ENCODE measurements at regions not wholly inside any gene's neighbourhood (a gene's known extent, or its start where the extent isn't known, plus 50 kb on each side); places are given as distances from the start of the nearest gene placed in this dataset.
"Not testable (repeated sequence)": the region's sequence is repeated elsewhere in the genome, so short reads cannot be mapped to it uniquely, and the experiment has no call there.

DNA sequence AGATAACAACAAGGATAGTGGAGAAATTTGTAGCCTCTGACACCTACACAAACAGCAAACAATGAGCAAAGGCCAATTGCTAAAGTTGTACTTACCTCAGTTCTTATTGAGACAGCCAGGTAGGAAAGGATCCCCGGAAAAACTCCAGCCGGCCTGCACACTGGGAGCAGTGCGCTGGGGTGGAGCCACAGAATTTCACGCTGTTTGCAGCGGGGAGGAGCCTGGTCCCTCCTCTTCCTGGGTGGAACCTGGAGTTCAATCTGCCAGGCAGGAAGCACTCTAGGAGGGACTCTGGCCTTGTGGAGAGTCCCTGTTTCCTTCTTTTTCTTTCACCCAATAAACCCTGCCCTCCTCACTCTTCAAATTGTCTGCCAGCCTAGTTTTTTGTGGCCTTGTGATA, 382.6 kb upstream of the TGIF2LX start:
- DNase-seq (ENCODE audit: low spot score), result not testable (repeated sequence)

DNA sequence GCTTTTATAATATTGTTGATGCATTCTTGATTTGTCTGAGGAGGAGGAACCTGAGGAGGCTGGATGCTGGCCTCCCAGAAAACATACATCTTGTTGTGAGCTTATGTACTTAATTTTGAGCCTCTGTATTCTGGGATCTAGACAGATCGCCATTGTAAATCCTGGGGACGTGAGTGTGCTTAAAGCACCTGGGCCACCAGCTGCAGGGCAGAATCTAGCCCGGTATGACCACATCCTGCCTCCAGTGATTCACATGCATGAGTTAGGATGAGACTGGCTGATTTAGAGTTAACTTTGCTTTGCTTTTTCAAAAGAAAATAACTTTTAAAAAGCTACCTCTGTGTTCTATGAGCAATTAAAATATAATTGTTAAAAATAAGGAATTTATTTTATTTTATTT, 364.6 kb upstream of the TGIF2LX start:
- not testable (repeated sequence) for DNase-seq (ENCODE audit: low spot score)

DNA sequence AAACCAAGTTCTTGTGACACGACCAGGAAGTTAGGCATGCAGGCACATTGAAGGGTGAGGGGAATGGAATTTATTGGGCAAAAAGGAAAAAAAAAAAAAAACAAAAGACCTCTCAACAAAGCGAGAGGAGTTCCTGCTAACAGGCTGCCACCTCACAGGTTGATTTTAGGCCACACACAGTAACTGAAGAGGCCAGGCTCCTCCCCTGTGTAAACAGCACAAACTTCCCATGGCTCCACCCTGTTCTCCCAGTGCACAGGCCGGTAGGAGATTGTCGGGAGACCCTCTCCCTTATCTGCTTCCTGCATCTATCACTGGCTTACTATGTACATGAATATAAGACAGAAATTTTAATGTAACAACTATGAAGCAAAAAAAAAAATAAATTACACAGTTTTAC, 359.6 kb upstream of the TGIF2LX start:
- not testable (repeated sequence) for DNase-seq (ENCODE audit: low spot score)

DNA sequence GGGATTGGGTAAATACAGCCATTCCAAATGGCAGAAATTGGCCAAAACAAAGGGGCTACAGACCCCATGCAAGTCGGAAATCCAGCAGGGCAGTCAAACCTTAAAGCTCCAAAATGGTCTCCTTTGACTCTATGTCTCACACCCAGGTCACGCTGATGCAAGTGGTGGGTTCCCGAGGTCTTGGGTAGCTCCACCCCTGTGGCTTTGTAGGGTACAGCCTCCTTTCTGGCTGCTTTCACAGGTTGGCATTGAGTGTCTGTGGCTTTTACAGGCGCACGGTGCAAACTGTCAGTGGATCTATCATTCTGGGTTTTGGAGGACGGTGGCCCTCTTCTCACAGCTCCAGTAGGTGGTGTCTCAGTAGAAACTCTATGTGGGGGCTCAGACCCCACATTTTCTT, 358.6 kb upstream of the TGIF2LX start:
- not testable (repeated sequence) for DNase-seq (ENCODE audit: low spot score)

DNA sequence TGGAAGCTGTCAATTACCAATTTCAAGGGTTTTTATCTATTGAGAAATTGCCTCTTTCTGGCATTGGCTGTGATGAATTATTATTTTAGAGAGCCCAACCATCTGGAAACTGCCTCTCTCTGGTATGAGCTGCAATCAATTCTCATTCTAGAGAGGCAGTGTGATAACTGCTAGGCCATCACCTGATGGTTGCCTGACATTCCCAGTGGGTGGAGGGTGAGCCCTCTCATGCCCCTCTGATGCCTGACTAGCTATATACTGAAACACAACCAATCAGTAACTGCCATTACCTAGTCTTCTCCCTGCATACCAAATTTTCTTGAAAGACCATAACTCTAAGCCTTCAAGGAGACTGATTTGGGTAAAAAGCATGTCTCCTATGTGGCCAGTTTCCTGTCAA, 353.9 kb upstream of the TGIF2LX start:
- DNase-seq (ENCODE audit: low spot score), result not testable (repeated sequence)

DNA sequence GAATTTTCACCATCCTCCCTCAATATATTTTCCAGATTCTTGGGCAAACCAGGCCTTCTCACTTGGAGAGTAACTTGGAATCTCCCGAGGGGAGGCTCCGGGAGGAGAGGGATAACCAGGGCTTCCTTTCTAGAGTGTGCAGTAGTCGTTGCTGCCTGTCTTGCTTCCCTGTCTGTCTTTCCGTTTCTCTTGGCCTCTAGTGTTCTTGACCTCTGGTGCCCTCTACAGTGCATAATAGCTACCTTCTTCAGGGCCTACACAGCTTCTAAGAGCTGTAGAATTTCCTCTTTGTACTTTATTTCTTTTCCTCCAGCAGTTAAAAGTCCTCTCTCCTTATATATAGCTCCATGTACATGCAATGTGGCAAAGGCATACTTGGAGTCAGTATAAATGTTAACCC, 339.8 kb upstream of the TGIF2LX start:
- not testable (repeated sequence) for DNase-seq (ENCODE audit: low spot score)

DNA sequence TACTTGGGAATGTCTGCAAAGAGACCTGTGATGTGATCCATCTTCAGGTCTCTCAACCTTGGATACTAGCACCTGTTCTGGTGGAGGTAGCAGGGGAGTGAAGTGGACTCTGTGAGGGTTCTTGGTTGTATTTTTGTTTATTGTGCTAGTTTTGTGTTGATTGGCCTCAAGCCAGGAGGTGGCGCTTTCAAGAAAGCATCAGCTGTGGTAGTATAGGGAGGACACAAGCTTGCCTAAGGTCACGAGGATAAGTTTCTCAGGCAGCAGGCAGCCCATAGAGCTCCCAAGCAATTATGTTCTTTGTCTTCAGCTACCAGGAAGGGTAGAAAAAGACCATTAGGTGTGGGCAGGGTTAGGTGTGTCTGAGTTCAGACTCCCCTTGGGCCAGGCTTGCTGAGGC, 289.9 kb upstream of the TGIF2LX start:
- not testable (repeated sequence) for DNase-seq (ENCODE audit: low spot score)

DNA sequence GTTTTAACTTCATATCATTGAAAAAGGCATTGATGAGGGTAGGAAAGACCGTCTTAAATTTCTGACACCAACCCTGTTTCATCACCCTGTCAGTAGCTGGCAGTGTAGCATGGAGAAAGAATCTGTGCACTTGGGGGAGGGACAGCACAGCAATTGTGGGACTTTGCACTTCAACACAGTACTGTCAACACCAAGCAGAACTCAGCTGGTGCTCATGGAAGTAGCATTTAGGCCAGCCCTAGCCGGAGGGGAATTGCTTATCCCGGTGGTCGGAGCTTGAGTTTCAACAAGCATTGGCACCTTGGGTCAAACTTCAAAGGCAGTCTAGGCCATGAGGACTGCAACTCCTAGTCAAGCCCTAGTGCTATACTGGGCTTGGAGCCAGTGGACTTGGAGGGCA, 285.8 kb upstream of the TGIF2LX start:
- DNase-seq (ENCODE audit: low spot score), result not testable (repeated sequence)

DNA sequence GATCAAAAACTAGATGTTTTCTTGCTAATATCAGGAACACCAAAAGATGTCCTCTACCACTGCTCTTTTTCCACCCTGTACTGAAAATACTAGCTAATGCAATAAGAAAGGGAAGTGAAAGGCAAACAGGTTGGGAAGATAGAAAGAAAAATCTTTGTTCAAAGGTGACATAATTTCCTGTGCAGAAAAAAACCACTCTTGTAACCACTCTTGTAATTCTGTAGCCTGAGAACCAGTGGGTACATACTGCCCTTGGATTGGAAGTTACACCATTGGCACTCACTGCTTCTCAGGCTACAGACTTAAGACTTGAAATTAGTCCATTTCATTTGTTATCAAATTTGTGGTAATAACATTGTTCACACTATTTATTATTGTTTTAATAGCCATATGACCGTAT, 263.0 kb upstream of the TGIF2LX start:
- DNase-seq (ENCODE audit: low spot score), result not testable (repeated sequence)

DNA sequence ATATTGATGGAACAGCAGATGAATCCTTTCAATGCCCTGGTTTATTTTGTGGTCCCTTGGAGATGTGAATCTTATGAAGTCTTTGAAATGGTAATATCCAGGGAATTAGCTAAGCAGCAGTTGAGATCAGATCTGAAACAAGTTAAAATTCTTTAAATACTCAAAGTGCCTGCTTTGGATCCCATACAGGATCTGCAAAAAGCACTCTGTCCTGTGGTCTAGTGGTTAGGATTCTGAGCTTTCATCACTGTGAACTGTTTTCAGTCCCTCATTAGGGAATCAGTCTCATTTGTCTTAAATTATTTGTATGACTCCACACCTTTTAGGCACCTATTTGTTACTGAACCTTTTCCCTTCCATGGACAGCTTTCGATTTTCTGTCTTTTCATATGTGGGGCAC, 215.2 kb upstream of the TGIF2LX start:
- not testable (repeated sequence) for DNase-seq (ENCODE audit: low spot score)

DNA sequence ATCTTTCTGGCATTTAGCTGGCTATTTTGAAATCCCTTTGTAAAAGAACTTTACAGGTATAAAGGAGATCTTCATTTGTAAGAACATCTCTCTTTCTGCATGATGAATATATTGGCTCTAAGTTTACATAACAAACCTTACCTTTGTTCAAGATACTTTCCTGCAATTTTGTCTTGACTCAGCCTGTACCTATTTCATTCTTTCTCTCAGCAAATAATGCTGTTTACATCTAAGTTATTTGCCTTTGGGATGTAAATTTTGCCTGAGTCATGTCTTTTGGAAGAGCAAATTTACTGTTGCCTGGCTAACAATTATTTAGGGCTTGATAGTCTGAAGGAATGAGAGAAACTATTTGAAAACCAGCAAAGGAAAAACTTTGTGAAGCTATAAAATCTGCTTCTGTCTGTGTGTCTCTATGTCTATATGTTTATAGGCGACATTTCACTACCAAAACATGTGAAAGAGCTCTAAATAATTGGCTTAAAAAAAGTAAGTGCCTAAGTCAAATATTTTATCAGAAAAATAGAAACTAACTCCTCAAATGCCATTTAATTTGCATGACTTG, 214.3 kb upstream of the TGIF2LX start:
- not testable (repeated sequence) for DNase-seq (ENCODE audit: low spot score)

DNA sequence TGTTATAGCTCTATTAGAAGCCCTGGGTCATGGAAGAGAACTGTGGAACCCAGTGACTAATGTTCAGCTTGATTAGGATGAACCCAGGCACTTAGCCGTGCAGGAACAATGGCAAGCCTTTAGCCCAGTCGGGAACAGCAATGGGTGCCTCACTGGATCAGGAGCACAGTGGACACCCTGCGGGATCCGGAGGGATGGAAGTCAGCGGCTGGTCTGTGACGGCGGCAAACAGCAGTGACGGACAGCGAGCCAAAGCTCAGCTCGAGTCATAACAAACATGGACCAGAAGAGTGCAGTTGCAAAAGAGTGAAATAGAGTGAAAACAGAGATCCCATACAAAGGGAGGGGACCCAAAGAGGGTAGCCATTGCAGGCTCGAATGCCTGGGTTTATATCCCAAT, 187.3 kb upstream of the TGIF2LX start:
- not testable (repeated sequence) for DNase-seq (ENCODE audit: low spot score)

DNA sequence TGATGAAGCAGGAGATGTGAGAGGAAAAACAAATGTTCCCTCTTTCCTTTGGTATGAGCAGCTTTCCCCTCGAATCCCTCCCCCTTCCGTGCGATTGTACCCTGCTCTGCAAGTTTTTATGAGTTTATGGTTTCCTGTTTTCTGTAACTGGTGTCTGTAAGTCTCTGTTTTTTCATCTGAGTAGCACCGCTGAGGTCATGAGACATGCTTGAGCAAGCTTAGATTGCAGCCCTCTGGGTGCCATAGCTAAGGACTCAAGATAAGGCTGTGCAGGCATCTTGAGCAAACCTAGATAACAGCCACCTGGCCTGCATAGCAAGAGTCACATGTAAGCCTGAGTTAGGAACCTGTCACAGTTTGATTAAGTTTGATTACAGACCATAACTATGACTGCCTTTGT, 165.2 kb upstream of the TGIF2LX start:
- DNase-seq (ENCODE audit: low spot score), result not testable (repeated sequence)

DNA sequence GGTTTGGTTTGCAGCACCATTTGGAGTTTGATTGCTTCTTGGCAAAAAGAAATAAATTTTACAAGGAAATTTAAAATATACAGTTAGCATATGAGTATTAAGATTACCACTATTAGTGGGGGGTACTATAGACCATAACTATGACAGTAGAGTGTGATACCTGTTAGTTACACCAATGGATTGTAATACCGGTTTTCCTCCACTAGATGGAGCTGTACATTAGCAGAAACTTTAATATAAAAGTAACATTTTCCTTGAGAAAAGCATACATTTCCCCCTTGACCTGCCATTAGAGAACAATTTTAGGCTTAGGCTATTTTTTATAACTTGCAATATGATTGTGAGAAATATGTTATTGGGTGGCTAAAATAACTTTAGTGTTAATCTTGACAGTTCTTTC, 163.9 kb upstream of the TGIF2LX start:
- peak; percentile 6 for DNase-seq (ENCODE audit: low spot score)

DNA sequence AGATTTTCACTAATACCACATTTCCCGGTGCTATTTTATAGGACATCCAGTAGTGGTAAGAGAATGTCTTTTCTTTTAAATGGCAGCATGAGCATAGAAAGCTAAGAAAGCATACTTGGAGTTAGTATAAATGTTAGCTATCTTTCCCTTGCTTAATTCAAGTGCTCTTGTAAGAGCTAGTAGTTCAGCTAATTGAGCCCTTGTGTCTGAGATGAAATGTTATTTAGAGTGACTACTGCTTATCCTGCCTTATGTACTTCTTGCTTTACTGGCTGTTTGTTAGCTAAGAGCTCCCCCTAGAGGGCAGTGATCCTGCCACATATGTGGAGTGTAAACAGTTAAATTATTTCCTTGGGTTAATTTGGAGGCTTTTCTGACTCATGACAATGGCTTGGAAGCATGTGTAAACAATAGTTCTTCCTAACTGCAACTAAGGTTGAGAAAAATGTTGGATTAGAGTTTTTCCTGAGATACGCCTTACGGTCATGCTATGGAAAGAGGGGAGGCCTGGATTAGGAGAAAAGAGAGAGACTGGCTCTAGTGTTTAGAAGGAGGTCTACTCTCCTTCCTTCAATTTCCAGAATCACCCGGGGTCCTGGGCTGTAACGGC, 162.5 kb upstream of the TGIF2LX start:
- not testable (repeated sequence) for DNase-seq (ENCODE audit: low spot score)

DNA sequence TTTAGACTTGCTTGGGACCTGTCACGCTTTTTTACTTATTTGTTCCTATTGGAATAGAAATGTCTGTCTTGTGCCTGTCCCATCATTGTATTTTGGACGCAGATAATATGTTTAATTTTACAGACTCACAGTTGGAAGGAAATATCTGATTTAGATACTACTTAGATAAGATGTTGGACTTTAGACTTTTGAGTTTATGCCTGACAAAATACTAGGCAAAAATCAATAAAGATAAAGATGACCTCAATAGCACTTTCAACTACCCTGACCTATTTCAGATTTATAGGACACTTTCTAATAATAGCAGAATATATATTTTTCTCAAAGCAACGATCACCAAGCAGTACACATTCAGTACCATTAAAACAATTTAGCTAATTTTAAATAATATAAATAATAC, 150.1 kb upstream of the TGIF2LX start:
- not testable (repeated sequence) for DNase-seq (ENCODE audit: low spot score)

DNA sequence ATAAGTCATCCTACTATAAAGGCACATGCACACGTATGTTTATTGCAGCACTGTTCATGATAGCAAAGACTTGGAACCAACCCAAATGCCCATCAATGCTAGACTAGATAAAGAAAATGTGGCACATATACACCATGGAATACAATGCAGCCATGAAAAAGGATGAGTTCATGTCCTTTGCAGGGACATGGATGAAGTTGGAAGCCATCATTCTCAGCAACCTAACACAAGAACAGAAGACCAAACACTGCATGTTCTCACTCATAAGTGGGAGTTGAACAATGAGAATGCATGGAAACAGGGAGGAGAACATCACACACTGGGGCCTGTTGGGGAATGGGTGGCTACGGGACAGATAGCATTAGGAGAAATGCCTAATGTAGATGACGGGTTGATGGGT, 110.3 kb upstream of the TGIF2LX start:
- DNase-seq (ENCODE audit: low spot score), result not testable (repeated sequence)

DNA sequence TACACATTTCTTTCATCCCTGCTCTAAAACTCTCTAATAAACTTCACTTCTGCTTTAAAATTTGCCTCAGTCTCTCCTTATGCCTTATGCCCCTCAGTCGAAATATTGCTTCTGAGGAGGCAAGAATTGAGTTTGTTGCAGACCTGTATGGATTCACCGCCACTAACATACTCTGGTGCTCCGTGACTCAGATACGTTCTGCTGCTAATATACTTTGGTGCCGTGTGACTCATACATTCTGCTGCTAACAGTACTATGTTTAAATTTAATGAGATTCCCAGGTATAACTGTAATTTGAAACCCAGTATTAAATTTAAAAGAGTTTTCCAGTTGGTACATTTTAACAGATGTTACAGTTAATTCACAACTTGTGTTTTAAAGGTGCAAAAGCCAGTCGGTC, 82.0 kb upstream of the TGIF2LX start:
- not testable (repeated sequence) for DNase-seq (ENCODE audit: low spot score)

DNA sequence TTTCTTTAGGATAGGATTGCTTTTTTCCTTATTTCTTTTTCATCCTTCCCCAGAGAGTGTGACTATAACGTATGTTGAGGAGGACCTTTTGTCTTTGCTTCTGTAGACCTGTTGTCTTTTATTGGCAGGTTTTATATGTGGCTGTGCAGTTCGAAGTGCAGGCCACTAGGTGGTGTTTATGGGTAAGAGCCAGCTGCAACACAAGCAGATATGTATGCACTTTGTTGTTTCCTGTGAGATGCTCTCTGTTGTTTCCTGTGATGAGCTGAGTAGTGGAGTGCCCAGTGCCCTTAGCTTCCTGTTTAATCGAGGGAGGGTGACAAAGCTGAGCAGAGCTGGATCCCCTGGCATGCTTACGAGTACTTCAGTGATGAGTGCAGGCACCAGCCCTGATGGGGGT, 50.0 kb upstream of the TGIF2LX start:
- DNase-seq (ENCODE audit: low spot score), result peak; percentile 26
